GM21786 (cell line): ENCODE measurements at regions not wholly inside any gene's neighbourhood (a gene's known extent, or its start where the extent isn't known, plus 50 kb on each side); places are given as distances from the start of the nearest gene placed in this dataset.
"Not testable (repeated sequence)": the region's sequence is repeated elsewhere in the genome, so short reads cannot be mapped to it uniquely, and the experiment has no call there.

ENCODE experiments used
- ATAC-seq: cut with Tn5 transposase; IDR thresholded peaks from one replicate; pipeline ENCODE4 v1.9.1; 2021; ENCODE audit not compliant: unreplicated experiment

- no peak for ATAC-seq
Observed at GRCh38 chrX:38937926-38938325, 136.7 kb downstream of the MID1IP1 start.

GRCh38 chrX:38939067-38939466 lies 137.8 kb downstream of the MID1IP1 start:
- ATAC-seq: no peak

- no peak for ATAC-seq
Observed at GRCh38 chrX:38940547-38940946, 139.3 kb downstream of the MID1IP1 start.

GRCh38 chrX:38941675-38942074 lies 140.4 kb downstream of the MID1IP1 start:
- no peak for ATAC-seq

- no peak for ATAC-seq
Observed at GRCh38 chrX:38943120-38943519, 141.9 kb downstream of the MID1IP1 start.

GRCh38 chrX:38948046-38948445 lies 146.8 kb downstream of the MID1IP1 start:
- no peak for ATAC-seq

- no peak for ATAC-seq
Observed at GRCh38 chrX:38954520-38954919, 153.3 kb downstream of the MID1IP1 start.

- no peak for ATAC-seq
Observed at GRCh38 chrX:38959736-38960135, 158.5 kb downstream of the MID1IP1 start.

- ATAC-seq: no peak
Observed at GRCh38 chrX:38960137-38960536, 158.9 kb downstream of the MID1IP1 start.

- ATAC-seq: no peak
Observed at GRCh38 chrX:38961936-38962335, 160.7 kb downstream of the MID1IP1 start.

- not testable (repeated sequence) for ATAC-seq
Observed at GRCh38 chrX:38963244-38963643, 162.0 kb downstream of the MID1IP1 start.

GRCh38 chrX:38965888-38966287 lies 164.6 kb downstream of the MID1IP1 start:
- no peak for ATAC-seq

GRCh38 chrX:38968344-38969216 lies 167.3 kb downstream of the MID1IP1 start:
- no peak for ATAC-seq

GRCh38 chrX:38970074-38970473 lies 168.8 kb downstream of the MID1IP1 start:
- no peak for ATAC-seq

GRCh38 chrX:38970845-38971244 lies 169.6 kb downstream of the MID1IP1 start:
- ATAC-seq: no peak

GRCh38 chrX:38973322-38973721 lies 172.1 kb downstream of the MID1IP1 start:
- ATAC-seq: no peak

GRCh38 chrX:38974542-38974941 lies 173.3 kb downstream of the MID1IP1 start:
- no peak for ATAC-seq

GRCh38 chrX:38975368-38975942 lies 174.2 kb downstream of the MID1IP1 start:
- ATAC-seq: no peak

- no peak for ATAC-seq
Observed at GRCh38 chrX:38982370-38982769, 181.1 kb downstream of the MID1IP1 start.

- no peak for ATAC-seq
Observed at GRCh38 chrX:38982843-38983242, 181.6 kb downstream of the MID1IP1 start.

- ATAC-seq: peak; percentile 52
Observed at GRCh38 chrX:38985375-38985774, 184.1 kb downstream of the MID1IP1 start.

GRCh38 chrX:38985945-38986344 lies 184.7 kb downstream of the MID1IP1 start:
- no peak for ATAC-seq
